ENCODE measurements at regions not wholly inside any gene's neighbourhood (a gene's known extent, or its start where the extent isn't known, plus 50 kb on each side); places are given as distances from the start of the nearest gene placed in this dataset.

DNA sequence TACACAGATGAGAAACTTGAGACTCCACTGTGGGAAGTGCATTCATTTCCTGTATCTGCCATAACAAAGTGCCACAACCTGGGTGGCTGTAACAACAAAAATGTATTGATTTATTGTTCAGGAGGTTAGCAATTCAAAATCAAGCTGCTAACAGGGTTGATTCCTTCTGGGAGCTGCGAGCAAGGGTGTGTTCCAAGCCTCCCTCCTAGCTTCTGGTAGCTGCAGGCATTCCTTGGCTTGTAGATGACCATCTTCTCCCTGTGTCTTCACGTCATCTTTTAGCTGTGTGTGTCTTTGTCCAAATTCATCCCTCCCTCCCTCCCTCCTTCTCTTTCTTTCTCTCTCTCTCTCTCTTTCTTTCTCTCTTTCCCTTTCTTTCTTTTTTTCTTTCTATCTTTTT, 258.1 kb downstream of the MSX2 start:
- H3K4me1 ChIP-seq: peaks cover 0 to 8% (median 0%) of the 10 kb centered on the region in 12 donors
- intact Hi-C loops (cut with DNase I): no loop called here
- H3K27ac ChIP-seq: no peak overlapping the region
- DNase-seq: no peak
- no peaks in the 10 kb centered on the region for H3K36me3 ChIP-seq
- TF ChIP-seq, protein P1, sequence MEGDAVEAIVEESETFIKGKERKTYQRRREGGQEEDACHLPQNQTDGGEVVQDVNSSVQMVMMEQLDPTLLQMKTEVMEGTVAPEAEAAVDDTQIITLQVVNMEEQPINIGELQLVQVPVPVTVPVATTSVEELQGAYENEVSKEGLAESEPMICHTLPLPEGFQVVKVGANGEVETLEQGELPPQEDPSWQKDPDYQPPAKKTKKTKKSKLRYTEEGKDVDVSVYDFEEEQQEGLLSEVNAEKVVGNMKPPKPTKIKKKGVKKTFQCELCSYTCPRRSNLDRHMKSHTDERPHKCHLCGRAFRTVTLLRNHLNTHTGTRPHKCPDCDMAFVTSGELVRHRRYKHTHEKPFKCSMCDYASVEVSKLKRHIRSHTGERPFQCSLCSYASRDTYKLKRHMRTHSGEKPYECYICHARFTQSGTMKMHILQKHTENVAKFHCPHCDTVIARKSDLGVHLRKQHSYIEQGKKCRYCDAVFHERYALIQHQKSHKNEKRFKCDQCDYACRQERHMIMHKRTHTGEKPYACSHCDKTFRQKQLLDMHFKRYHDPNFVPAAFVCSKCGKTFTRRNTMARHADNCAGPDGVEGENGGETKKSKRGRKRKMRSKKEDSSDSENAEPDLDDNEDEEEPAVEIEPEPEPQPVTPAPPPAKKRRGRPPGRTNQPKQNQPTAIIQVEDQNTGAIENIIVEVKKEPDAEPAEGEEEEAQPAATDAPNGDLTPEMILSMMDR (IDR thresholded peaks at IDR 0.05): no peak
- TF ChIP-seq POLR2A (IDR thresholded peaks at IDR 0.05): no peak
- peaks cover 0 to 4% (median 0%) of the 10 kb centered on the region in 9 donors for H3K27me3 ChIP-seq
- WGBS, 4 donors: 50 to 68% (median 66%) methylated on average over 2 of the region's 2 CpGs
- H3K4me3 ChIP-seq: no peak overlapping the region
- H3K9me3 ChIP-seq: no peaks in the 10 kb centered on the region
- no peak for ATAC-seq

DNA sequence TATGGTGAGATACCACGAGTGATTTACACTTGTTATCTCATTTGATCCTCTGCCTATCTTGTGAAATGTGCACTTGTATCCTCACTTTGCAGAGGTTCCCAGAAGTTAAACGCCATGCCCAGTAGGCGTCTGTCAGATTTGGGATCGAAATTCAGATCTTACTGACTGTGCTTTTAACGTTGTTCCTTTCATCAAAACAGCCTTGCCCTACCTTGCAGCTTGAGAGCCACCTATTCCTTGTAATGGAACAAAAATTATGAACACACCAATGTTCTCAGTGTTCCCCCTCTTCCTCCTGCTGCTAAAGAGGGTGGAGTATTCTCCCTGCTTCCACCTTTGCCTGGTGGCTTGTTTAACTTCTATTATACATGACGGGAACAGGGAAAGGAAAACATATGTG, 257.0 kb downstream of the MSX2 start:
- ATAC-seq: no peak
- H3K9me3 ChIP-seq: no peaks in the 10 kb centered on the region
- H3K4me3 ChIP-seq: no peak overlapping the region
- intact Hi-C loops (cut with DNase I): no loop called here
- TF ChIP-seq, protein P1 (IDR thresholded peaks at IDR 0.05): no peak
- TF ChIP-seq POLR2A (IDR thresholded peaks at IDR 0.05): no peak
- H3K27ac ChIP-seq: no peak overlapping the region
- 36 to 49% (median 43%) methylated on average over 6 of the region's 6 CpGs for WGBS, 4 donors
- H3K4me1 ChIP-seq: no peaks in the 10 kb centered on the region
- H3K27me3 ChIP-seq: peaks cover 0 to 4% (median 0%) of the 10 kb centered on the region in 9 donors
- no peaks in the 10 kb centered on the region for H3K36me3 ChIP-seq
- no peak for DNase-seq

DNA sequence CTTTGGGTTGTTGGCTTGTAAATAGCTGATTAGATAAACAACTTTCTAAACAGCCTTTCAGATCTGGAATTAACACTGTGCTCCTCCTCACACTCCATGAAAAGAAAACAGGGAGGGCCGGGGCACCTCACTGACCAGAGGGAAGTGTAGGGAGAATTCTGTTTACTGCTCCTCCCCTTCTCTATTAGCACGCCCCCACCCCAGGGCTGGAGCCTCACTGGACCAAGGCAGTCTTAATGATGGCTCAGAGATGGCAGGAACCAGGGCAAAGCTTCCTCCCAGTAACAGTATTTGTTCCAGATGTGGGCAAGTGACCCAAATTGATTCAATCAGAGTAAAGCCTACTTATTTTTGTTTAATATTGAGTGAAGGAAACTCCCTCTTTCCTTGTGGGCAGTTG, 256.6 kb downstream of the MSX2 start:
- no peak for TF ChIP-seq POLR2A (IDR thresholded peaks at IDR 0.05)
- TF ChIP-seq, protein P1 (IDR thresholded peaks at IDR 0.05): no peak
- Histone ChIP-seq H3K4me1 (no peaks in the 10 kb centered on the region), H3K4me3 (no peak overlapping the region), H3K27ac (no peak overlapping the region), H3K9me3 (no peaks in the 10 kb centered on the region), H3K27me3 (peaks cover 0 to 4% (median 0%) of the 10 kb centered on the region in 9 donors), H3K36me3 (no peaks in the 10 kb centered on the region)
- DNase-seq (no peak), ATAC-seq (no peak)
- intact Hi-C loops (cut with DNase I): no loop called here
- WGBS, 4 donors: 45 to 68% (median 53%) methylated on average over 2 of the region's 2 CpGs

DNA sequence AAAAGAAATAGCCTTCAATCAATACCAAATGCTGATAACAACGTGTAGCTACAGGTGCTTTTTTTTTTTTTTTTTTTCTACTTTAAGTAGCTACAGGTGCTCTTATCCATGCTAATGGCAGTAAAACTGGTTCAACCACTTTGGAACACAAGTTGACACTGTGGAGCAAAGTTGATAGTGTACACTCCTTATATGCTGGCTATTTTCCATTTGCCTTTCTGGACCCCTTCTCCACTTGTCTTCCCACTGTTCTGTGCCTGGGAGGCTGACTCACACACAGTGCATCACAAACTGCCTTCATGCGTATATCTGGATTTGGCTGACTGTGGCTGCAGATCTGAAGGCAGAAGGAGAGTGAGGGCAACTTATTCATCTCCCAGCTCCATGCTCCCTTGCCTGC, 247.9 kb downstream of the MSX2 start:
- Histone ChIP-seq H3K36me3 (no peaks in the 10 kb centered on the region), H3K9me3 (peaks cover 0 to 16% (median 2%) of the 10 kb centered on the region in 12 donors), H3K4me1 (no peaks in the 10 kb centered on the region), H3K27me3 (peaks cover 0 to 4% (median 0%) of the 10 kb centered on the region in 9 donors), H3K4me3 (no peak overlapping the region), H3K27ac (no peak overlapping the region)
- 38 to 49% (median 44%) methylated on average over 2 of the region's 2 CpGs for WGBS, 4 donors
- DNase-seq: no peak
- no peak for TF ChIP-seq POLR2A (IDR thresholded peaks at IDR 0.05)
- TF ChIP-seq, protein P1 (IDR thresholded peaks at IDR 0.05): no peak
- ATAC-seq: no peak
- intact Hi-C loops (cut with DNase I): no loop called here

Data from heart left ventricle (tissue), 16 donors.